GM23248 (cell line): ENCODE measurements at regions not wholly inside any gene's neighbourhood (a gene's known extent, or its start where the extent isn't known, plus 50 kb on each side); places are given as distances from the start of the nearest gene placed in this dataset.

Source experiments
- DNase-seq: peaks from one replicate; pipeline ENCODE4 v3.0.0-alpha.2; 2015
- H2AFZ ChIP-seq: fragments of 200-600 bp; sonication (generic); 2 replicates; pipeline ENCODE4 v1.6.1; 2016; ENCODE audit warnings: antibody characterized with exemption
- H3F3A ChIP-seq: fragments of 200-600 bp; sonication (generic); 2 replicates; pipeline ENCODE4 v1.6.1; 2016; ENCODE audit warnings: mild to moderate bottlenecking, antibody characterized with exemption, mixed run types; ENCODE audit not compliant: insufficient read depth
- H3K27ac ChIP-seq: fragments of 200-600 bp; sonication (generic); 2 replicates; pipeline ENCODE4 v1.5.1; 2016; ENCODE audit warnings: mild to moderate bottlenecking
- H3K27me3 ChIP-seq: fragments of 200-600 bp; sonication (generic); replicated peaks from 2 replicates; pipeline ENCODE4 v1.6.1; 2016; ENCODE audit warnings: mild to moderate bottlenecking; ENCODE audit not compliant: insufficient read depth
- H3K36me3 ChIP-seq: fragments of 200-600 bp; sonication (generic); 2 replicates; pipeline ENCODE4 v1.6.1; 2016; ENCODE audit warnings: low read depth, mild to moderate bottlenecking
- H3K4me1 ChIP-seq: fragments of 200-600 bp; sonication (generic); 2 replicates; pipeline ENCODE4 v1.6.1; 2016; ENCODE audit warnings: mild to moderate bottlenecking; ENCODE audit not compliant: insufficient read depth
- H3K4me2 ChIP-seq: fragments of 200-600 bp; sonication (generic); one replicate; pipeline ENCODE4 v1.6.1; 2016; ENCODE audit warnings: mild to moderate bottlenecking; ENCODE audit not compliant: unreplicated experiment
- H3K4me3 ChIP-seq: fragments of 200-600 bp; sonication (generic); 2 replicates; pipeline ENCODE4 v1.5.1; 2016; ENCODE audit warnings: mild to moderate bottlenecking
- H3K79me2 ChIP-seq: fragments of 200-600 bp; sonication (generic); 2 replicates; pipeline ENCODE4 v1.6.1; 2016; ENCODE audit warnings: mild to moderate bottlenecking; ENCODE audit not compliant: insufficient read depth
- H3K9ac ChIP-seq: fragments of 200-600 bp; sonication (generic); 2 replicates; pipeline ENCODE4 v1.6.1; 2016; ENCODE audit warnings: mild to moderate bottlenecking
- H3K9me2 ChIP-seq: fragments of 200-600 bp; sonication (generic); 2 replicates; pipeline ENCODE4 v1.6.1; 2016; ENCODE audit warnings: mixed run types, mild to moderate bottlenecking, moderate library complexity; ENCODE audit not compliant: insufficient read depth
- H3K9me3 ChIP-seq: fragments of 200-600 bp; sonication (generic); one replicate; pipeline ENCODE4 v1.6.1; 2017; ENCODE audit warnings: low read depth
- H4K20me1 ChIP-seq: fragments of 200-600 bp; sonication (generic); 2 replicates; pipeline ENCODE4 v1.6.0; 2016; ENCODE audit not compliant: insufficient read depth
- EZH2 ChIP-seq: fragments of 200-600 bp; sonication (generic); IDR thresholded peaks from 2 replicates; pipeline ENCODE4 v1.6.1; 2018; ENCODE audit warnings: antibody characterized with exemption, mild to moderate bottlenecking; ENCODE audit not compliant: insufficient read depth, poor library complexity, severe bottlenecking
- EZH2phosphoT487 ChIP-seq: fragments of 200-600 bp; sonication (generic); IDR thresholded peaks from 2 replicates; pipeline ENCODE4 v1.6.1; 2018; ENCODE audit warnings: antibody characterized with exemption, moderate library complexity, mild to moderate bottlenecking, low read depth; ENCODE audit not compliant: insufficient read depth
- WGBS, 2 experiments: methylation state at CpG; one replicate each; pipeline ENCODE4 v1.1.6; 2015 to 2017; ENCODE audit warnings: low lambda C conversion rate in 2 of 2, low coverage in 1 of 2; ENCODE audit errors: missing lambda C conversion rate in 2 of 2; 5-methylcytosine and 5-hydroxymethylcytosine counted together
- in situ Hi-C: fragments of 300-500 bp; cut with MboI; formaldehyde crosslinking; loops from 2 replicates; pipeline ENCODE4 v1.15.0; 2020

- 14 to 16% methylated on average over 1 of the region's 1 CpG for WGBS, 2 experiments
- TF ChIP-seq EZH2 (no peak), EZH2phosphoT487 (no peak)
- Histone ChIP-seq H3K4me2 (no peak overlapping the region), H3K27ac (no peak overlapping the region), H3K27me3 (no peaks in the 10 kb centered on the region), H3K9ac (no peak overlapping the region), H3K79me2 (no peaks in the 10 kb centered on the region), H2AFZ (no peak overlapping the region), H3K9me3 (no peaks in the 10 kb centered on the region), H3K36me3 (no peaks in the 10 kb centered on the region), H3F3A (no peaks in the 10 kb centered on the region), H3K4me1 (no peaks in the 10 kb centered on the region), H4K20me1 (no peaks in the 10 kb centered on the region), H3K4me3 (no peak overlapping the region), H3K9me2 (no peaks in the 10 kb centered on the region)
- in situ Hi-C loops: no loop called here
- peak; percentile 12 for DNase-seq
These were observed 252.9 kb upstream of the NR5A2 start for GRCh38 chr1:199774433-199775089.

- H3K36me3 ChIP-seq: no peaks in the 10 kb centered on the region
- H3K4me3 ChIP-seq: no peak overlapping the region
- no peaks in the 10 kb centered on the region for H3K27me3 ChIP-seq
- H3K9ac ChIP-seq: no peak overlapping the region
- in situ Hi-C loops: no loop called here
- no peak overlapping the region for H3K4me2 ChIP-seq
- no peak overlapping the region for H2AFZ ChIP-seq
- H3K79me2 ChIP-seq: no peaks in the 10 kb centered on the region
- no peaks in the 10 kb centered on the region for H3K9me3 ChIP-seq
- TF ChIP-seq EZH2: no peak
- TF ChIP-seq EZH2phosphoT487: no peak
- DNase-seq: no peak
- H3K27ac ChIP-seq: no peak overlapping the region
- no peaks in the 10 kb centered on the region for H4K20me1 ChIP-seq
- no peaks in the 10 kb centered on the region for H3F3A ChIP-seq
- no peaks in the 10 kb centered on the region for H3K9me2 ChIP-seq
- 79% methylated on average over 1 of the region's 1 CpG for WGBS, 2 experiments
- H3K4me1 ChIP-seq: peaks cover 5% of the 10 kb centered on the region
These were observed 250.6 kb upstream of the NR5A2 start for GRCh38 chr1:199776768-199777497.

- no peaks in the 10 kb centered on the region for H3K9me3 ChIP-seq
- H3K27me3 ChIP-seq: no peaks in the 10 kb centered on the region
- H2AFZ ChIP-seq: no peak overlapping the region
- no peaks in the 10 kb centered on the region for H3K9me2 ChIP-seq
- peaks cover 5% of the 10 kb centered on the region for H3K4me1 ChIP-seq
- 58 to 65% methylated on average over 3 of the region's 3 CpGs for WGBS, 2 experiments
- H3K79me2 ChIP-seq: no peaks in the 10 kb centered on the region
- H3K27ac ChIP-seq: no peak overlapping the region
- H3K4me3 ChIP-seq: no peak overlapping the region
- no peak for TF ChIP-seq EZH2
- no peak for TF ChIP-seq EZH2phosphoT487
- no peaks in the 10 kb centered on the region for H3K36me3 ChIP-seq
- no peaks in the 10 kb centered on the region for H3F3A ChIP-seq
- no peak for DNase-seq
- H3K4me2 ChIP-seq: no peak overlapping the region
- no peak overlapping the region for H3K9ac ChIP-seq
- in situ Hi-C loops: no loop called here
- H4K20me1 ChIP-seq: no peaks in the 10 kb centered on the region
These were observed 249.1 kb upstream of the NR5A2 start for GRCh38 chr1:199778324-199778955.

- no peak overlapping the region for H2AFZ ChIP-seq
These were observed 247.4 kb upstream of the NR5A2 start for GRCh38 chr1:199780091-199780490.

More at GRCh38 chr1:199780091-199780490, 247.4 kb upstream of the NR5A2 start:
- no peaks in the 10 kb centered on the region for H3K36me3 ChIP-seq
- WGBS, 2 experiments: 77 to 82% methylated on average over 5 of the region's 5 CpGs
- H3K9ac ChIP-seq: no peak overlapping the region
- H4K20me1 ChIP-seq: no peaks in the 10 kb centered on the region
- H3K79me2 ChIP-seq: no peaks in the 10 kb centered on the region
- H3K4me1 ChIP-seq: peaks cover 14% of the 10 kb centered on the region
- H3K4me2 ChIP-seq: no peak overlapping the region
- in situ Hi-C loops: no loop called here
- TF ChIP-seq EZH2 (no peak), EZH2phosphoT487 (no peak)
- H3K9me2 ChIP-seq: no peaks in the 10 kb centered on the region
- no peak overlapping the region for H3K4me3 ChIP-seq
- H3K27me3 ChIP-seq: no peaks in the 10 kb centered on the region
- no peak overlapping the region for H3K27ac ChIP-seq
- DNase-seq: no peak
- no peaks in the 10 kb centered on the region for H3K9me3 ChIP-seq
- peaks cover 6% of the 10 kb centered on the region; the same call in 1 of the 2 replicates for H3F3A ChIP-seq
